OCI-LY1 (cell line): ENCODE measurements at regions not wholly inside any gene's neighbourhood (a gene's known extent, or its start where the extent isn't known, plus 50 kb on each side); places are given as distances from the start of the nearest gene placed in this dataset.

Experiments used
- H2AFZ ChIP-seq: fragments of 200-600 bp; sonication (generic), shearing (Covaris generic); 2 replicates; pipeline ENCODE4 v1.6.0; 2014; ENCODE audit warnings: antibody characterized with exemption, mild to moderate bottlenecking, low read length
- H3F3A ChIP-seq: fragments of 200-600 bp; sonication (generic), shearing (Covaris generic); 2 replicates; pipeline ENCODE4 v1.6.0; 2014; ENCODE audit warnings: mild to moderate bottlenecking, antibody characterized with exemption, low read length, moderate library complexity; ENCODE audit not compliant: insufficient read depth
- H3K27ac ChIP-seq: fragments of 200-600 bp; sonication (generic); 2 replicates; pipeline ENCODE4 v1.5.1; 2014; ENCODE audit warnings: low read length, mixed run types, mild to moderate bottlenecking, low read depth; ENCODE audit not compliant: poor library complexity, severe bottlenecking
- H3K27me3 ChIP-seq: fragments of 200-600 bp; sonication (generic); 2 replicates; pipeline ENCODE4 v1.6.0; 2014; ENCODE audit warnings: antibody characterized with exemption, mild to moderate bottlenecking, low read length, moderate library complexity; ENCODE audit not compliant: insufficient read depth
- H3K36me3 ChIP-seq: fragments of 200-600 bp; sonication (generic); 2 replicates; pipeline ENCODE4 v1.6.1; 2014; ENCODE audit warnings: mild to moderate bottlenecking, antibody characterized with exemption, low read length, moderate library complexity, mixed read lengths; ENCODE audit not compliant: insufficient read depth
- H3K4me1 ChIP-seq: fragments of 200-600 bp; sonication (generic); 2 replicates; pipeline ENCODE4 v1.5.1; 2014; ENCODE audit warnings: mild to moderate bottlenecking, low read length, moderate library complexity; ENCODE audit not compliant: insufficient read depth, severe bottlenecking
- H3K4me2 ChIP-seq: fragments of 200-600 bp; sonication (generic), shearing (Covaris generic); 2 replicates; pipeline ENCODE4 v1.6.1; 2014; ENCODE audit warnings: low read length
- H3K4me3 ChIP-seq: fragments of 200-600 bp; sonication (generic); 2 replicates; pipeline ENCODE4 v1.5.1; 2014; ENCODE audit warnings: low read length, low read depth, mild to moderate bottlenecking, mixed read lengths; ENCODE audit not compliant: poor library complexity, severe bottlenecking
- H3K79me2 ChIP-seq: fragments of 200-600 bp; shearing (Covaris generic); 2 replicates; pipeline ENCODE4 v1.6.1; 2016; ENCODE audit warnings: mixed run types, low read length, mixed read lengths; ENCODE audit not compliant: insufficient read depth
- H3K9ac ChIP-seq: fragments of 200-600 bp; sonication (generic), shearing (Covaris generic); 2 replicates; pipeline ENCODE4 v1.6.1; 2014; ENCODE audit warnings: mild to moderate bottlenecking, low read length, mixed read lengths
- H3K9me2 ChIP-seq: fragments of 200-600 bp; sonication (generic), shearing (Covaris generic); 2 replicates; pipeline ENCODE4 v1.6.1; 2014; ENCODE audit warnings: low read depth, mild to moderate bottlenecking, low read length, mixed read lengths
- H3K9me3 ChIP-seq: fragments of 200-600 bp; shearing (Covaris generic); 2 replicates; pipeline ENCODE4 v1.6.1; 2014; ENCODE audit warnings: low read length, mixed read lengths
- H4K20me1 ChIP-seq: fragments of 200-600 bp; sonication (generic), shearing (Covaris generic); 2 replicates; pipeline ENCODE4 v1.6.0; 2016; ENCODE audit warnings: mild to moderate bottlenecking, low read length; ENCODE audit not compliant: insufficient read depth
- EZH2 ChIP-seq: fragments of 200-600 bp; sonication (generic), shearing (Covaris generic); IDR thresholded peaks from 2 replicates; pipeline ENCODE4 v1.8.0; 2017; ENCODE audit warnings: borderline replicate concordance, mixed run types, mild to moderate bottlenecking, antibody characterized with exemption, low read length, moderate library complexity, mixed read lengths
- TF ChIP-seq, protein P1 (sequence below): fragments of 200-600 bp; sonication (generic), shearing (Covaris generic); IDR thresholded peaks from 2 replicates; pipeline ENCODE4 v1.5.1; 2017; ENCODE audit warnings: mild to moderate bottlenecking, antibody characterized with exemption, low read length, moderate library complexity, mixed read lengths

DNA sequence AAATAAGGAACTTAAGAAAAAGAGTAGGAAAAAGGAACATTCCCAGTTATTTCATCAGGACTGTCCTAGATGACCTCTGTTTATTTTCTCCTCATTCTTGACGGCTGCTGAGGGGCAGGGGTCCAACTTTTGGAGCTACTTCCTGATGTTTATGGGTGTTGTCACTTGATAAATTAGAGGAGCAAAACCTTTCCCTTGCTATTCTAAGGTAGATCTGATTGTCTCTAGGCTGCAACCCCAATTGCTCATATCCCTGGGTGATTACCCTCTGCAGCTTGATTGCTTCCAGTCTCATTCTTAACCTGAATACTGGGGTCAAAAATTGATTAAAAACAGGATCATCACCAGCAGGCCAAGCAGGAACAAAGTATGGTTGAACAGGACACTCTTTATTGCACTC, 311.0 kb upstream of the NDN start:
- H3K79me2 ChIP-seq, result no peaks in the 10 kb centered on the region
- no peaks in the 10 kb centered on the region for H3K9me3 ChIP-seq
- no peaks in the 10 kb centered on the region for H3K36me3 ChIP-seq
- no peak overlapping the region for H3K4me3 ChIP-seq
- no peaks in the 10 kb centered on the region for H3F3A ChIP-seq
- no peaks in the 10 kb centered on the region for H3K9me2 ChIP-seq
- TF ChIP-seq, protein P1, sequence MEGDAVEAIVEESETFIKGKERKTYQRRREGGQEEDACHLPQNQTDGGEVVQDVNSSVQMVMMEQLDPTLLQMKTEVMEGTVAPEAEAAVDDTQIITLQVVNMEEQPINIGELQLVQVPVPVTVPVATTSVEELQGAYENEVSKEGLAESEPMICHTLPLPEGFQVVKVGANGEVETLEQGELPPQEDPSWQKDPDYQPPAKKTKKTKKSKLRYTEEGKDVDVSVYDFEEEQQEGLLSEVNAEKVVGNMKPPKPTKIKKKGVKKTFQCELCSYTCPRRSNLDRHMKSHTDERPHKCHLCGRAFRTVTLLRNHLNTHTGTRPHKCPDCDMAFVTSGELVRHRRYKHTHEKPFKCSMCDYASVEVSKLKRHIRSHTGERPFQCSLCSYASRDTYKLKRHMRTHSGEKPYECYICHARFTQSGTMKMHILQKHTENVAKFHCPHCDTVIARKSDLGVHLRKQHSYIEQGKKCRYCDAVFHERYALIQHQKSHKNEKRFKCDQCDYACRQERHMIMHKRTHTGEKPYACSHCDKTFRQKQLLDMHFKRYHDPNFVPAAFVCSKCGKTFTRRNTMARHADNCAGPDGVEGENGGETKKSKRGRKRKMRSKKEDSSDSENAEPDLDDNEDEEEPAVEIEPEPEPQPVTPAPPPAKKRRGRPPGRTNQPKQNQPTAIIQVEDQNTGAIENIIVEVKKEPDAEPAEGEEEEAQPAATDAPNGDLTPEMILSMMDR, result no peak
- no peak for TF ChIP-seq EZH2
- H3K9ac ChIP-seq, result no peak overlapping the region
- no peaks in the 10 kb centered on the region for H3K27me3 ChIP-seq
- H3K4me1 ChIP-seq, result no peaks in the 10 kb centered on the region
- H4K20me1 ChIP-seq, result no peaks in the 10 kb centered on the region
- H3K4me2 ChIP-seq, result no peak overlapping the region
- H2AFZ ChIP-seq, result no peak overlapping the region
- no peak overlapping the region for H3K27ac ChIP-seq

DNA sequence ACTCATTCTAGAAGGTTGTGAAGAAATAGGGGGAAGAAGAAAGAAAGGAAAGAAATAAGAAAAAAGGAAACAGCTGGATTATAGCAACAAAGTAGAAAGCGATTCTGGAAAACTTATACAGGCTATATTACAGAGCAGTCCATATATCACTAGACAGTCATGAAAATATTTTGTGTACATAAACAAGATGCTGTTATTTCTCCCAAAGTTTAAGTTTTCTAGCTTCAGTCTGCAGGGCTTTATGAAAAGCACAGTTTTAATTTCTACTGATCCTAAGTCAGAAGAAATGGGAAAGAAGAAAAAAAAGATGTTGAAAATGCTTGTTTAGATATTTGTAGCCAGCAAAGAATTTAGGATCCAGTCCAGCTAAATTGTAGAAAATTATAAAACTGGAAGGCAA, 321.4 kb upstream of the NDN start:
- no peaks in the 10 kb centered on the region for H4K20me1 ChIP-seq
- H3K9me2 ChIP-seq, result no peaks in the 10 kb centered on the region
- H3K4me3 ChIP-seq, result no peak overlapping the region
- TF ChIP-seq, protein P1, result no peak
- no peak for TF ChIP-seq EZH2
- no peak overlapping the region for H2AFZ ChIP-seq
- no peak overlapping the region for H3K9ac ChIP-seq
- H3K9me3 ChIP-seq, result no peaks in the 10 kb centered on the region
- no peaks in the 10 kb centered on the region for H3K79me2 ChIP-seq
- no peaks in the 10 kb centered on the region for H3K27me3 ChIP-seq
- no peaks in the 10 kb centered on the region for H3F3A ChIP-seq
- no peaks in the 10 kb centered on the region for H3K36me3 ChIP-seq
- H3K27ac ChIP-seq, result no peak overlapping the region
- no peak overlapping the region for H3K4me2 ChIP-seq
- no peaks in the 10 kb centered on the region for H3K4me1 ChIP-seq

DNA sequence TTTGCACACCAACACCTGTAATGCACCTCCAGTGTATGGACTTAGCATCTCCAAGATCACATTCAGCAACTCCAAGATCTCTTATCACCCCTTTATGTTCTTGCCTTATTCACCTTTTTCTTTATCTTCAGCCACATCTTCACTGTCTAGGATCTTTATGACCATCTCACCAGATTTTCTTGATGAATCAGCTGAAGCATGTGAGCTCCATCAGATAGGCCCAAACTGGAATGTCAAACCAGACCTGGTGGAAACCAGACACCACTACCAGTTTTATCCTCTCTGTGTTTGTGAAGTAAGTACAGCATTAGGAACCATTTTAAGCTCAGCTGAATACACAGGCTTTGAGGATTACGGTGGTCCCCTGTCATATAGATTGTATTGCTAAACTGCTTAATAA, 330.4 kb upstream of the NDN start:
- no peaks in the 10 kb centered on the region for H3K4me1 ChIP-seq
- no peak overlapping the region for H3K27ac ChIP-seq
- no peak overlapping the region for H3K4me3 ChIP-seq
- no peaks in the 10 kb centered on the region for H3K79me2 ChIP-seq
- no peaks in the 10 kb centered on the region for H3K9me3 ChIP-seq
- no peaks in the 10 kb centered on the region for H3F3A ChIP-seq
- no peak overlapping the region for H3K4me2 ChIP-seq
- no peaks in the 10 kb centered on the region for H3K9me2 ChIP-seq
- H3K27me3 ChIP-seq, result no peaks in the 10 kb centered on the region
- no peak overlapping the region for H3K9ac ChIP-seq
- TF ChIP-seq, protein P1, result no peak
- no peak for TF ChIP-seq EZH2
- H4K20me1 ChIP-seq, result no peaks in the 10 kb centered on the region
- H2AFZ ChIP-seq, result no peak overlapping the region
- no peaks in the 10 kb centered on the region for H3K36me3 ChIP-seq
